ENCODE measurements at regions not wholly inside any gene's neighbourhood (a gene's known extent, or its start where the extent isn't known, plus 50 kb on each side); places are given as distances from the start of the nearest gene placed in this dataset.

- no peak for TF ChIP-seq CTCF (IDR thresholded peaks at IDR 0.05; ENCODE audit: low read depth, low read length, poor library complexity, severe bottlenecking)
- TF ChIP-seq EZH2phosphoT487 (IDR thresholded peaks at IDR 0.05; ENCODE audit: borderline replicate concordance, low read length): no peak
Observed at GRCh38 chr12:59972905-59973304, 377.1 kb downstream of the SLC16A7 start.

Measured in DOHH2 (cell line).